ENCODE measurements at regions not wholly inside any gene's neighbourhood (a gene's known extent, or its start where the extent isn't known, plus 50 kb on each side); places are given as distances from the start of the nearest gene placed in this dataset.

- TF ChIP-seq CTCF (tag by site-specific recombination; IDR thresholded peaks at IDR 0.05) (no peak), ZFP41 (tag by site-specific recombination; IDR thresholded peaks at IDR 0.05; ENCODE audit: borderline replicate concordance) (no peak), ATF2 (tag by site-specific recombination; IDR thresholded peaks at IDR 0.05; ENCODE audit: low read depth) (no peak), ZNF501 (tag by site-specific recombination; IDR thresholded peaks at IDR 0.05) (no peak), ZBTB6 (tag by site-specific recombination; IDR thresholded peaks at IDR 0.05) (no peak), ZNF660 (tag by site-specific recombination; IDR thresholded peaks at IDR 0.05) (no peak), ZNF24 (tag by site-specific recombination; IDR thresholded peaks at IDR 0.05) (no peak), GLIS1 (tag by site-specific recombination; IDR thresholded peaks at IDR 0.05) (no peak), ZNF184 (tag by site-specific recombination; IDR thresholded peaks at IDR 0.05) (no peak), ZFHX2 (tag by site-specific recombination; conservative IDR thresholded peaks at IDR 0.05) (no peak), HOXC10 (CRISPR knock-in tag; IDR thresholded peaks at IDR 0.05) (no peak), GLI2 (tag by site-specific recombination; IDR thresholded peaks at IDR 0.05; ENCODE audit: borderline replicate concordance, low read depth) (no peak)
Measured at GRCh38 chr1:223014142-223014873, 128.7 kb downstream of the TLR5 start.
